ENCODE measurements at regions not wholly inside any gene's neighbourhood (a gene's known extent, or its start where the extent isn't known, plus 50 kb on each side); places are given as distances from the start of the nearest gene placed in this dataset.

- ChIA-PET CTCF (no interaction called here), POLR2A (no interaction called here)
- H3K4me1 Mint-ChIP-seq (ENCODE audit: low read depth) = no peaks in the 10 kb centered on the region
- DNase-seq = no peak
- H3K9me3 Mint-ChIP-seq = no peaks in the 10 kb centered on the region
- no peak overlapping the region for H3K27ac Mint-ChIP-seq
- no peak overlapping the region for H3K4me3 Mint-ChIP-seq
- no peak for ATAC-seq
- TF ChIP-seq CTCF (IDR thresholded peaks at IDR 0.05) = no peak
- no peaks in the 10 kb centered on the region for H3K36me3 Mint-ChIP-seq (ENCODE audit: low read depth)
- peaks cover 1% of the 10 kb centered on the region for H3K27me3 Mint-ChIP-seq
- intact Hi-C loops (cut with micrococcal nuclease) = no loop called here
These were observed 59.6 kb upstream of the ADGRA1 start for GRCh38 chr10:133028158-133028557.

DNA sequence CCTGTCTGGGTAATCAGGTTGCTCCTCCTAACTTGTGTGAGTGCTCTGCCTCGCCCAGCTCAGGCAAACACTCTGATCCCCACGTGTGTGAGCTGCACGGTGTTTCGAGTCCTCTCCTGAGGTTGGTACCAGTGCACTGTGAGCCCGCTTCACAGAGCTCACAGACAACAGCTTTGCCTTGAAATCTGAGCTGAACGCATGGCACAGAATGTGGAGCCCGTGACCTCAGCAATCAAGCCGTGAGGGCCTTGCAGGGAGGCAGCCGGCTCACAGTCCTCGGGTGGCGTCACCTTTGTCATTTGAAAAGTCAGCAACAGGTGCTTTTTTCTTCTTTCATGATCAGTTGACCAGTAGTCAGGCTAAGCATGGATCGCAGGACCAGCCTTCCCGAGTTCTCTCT, 60.2 kb upstream of the ADGRA1 start:
- Mint-ChIP-seq H3K4me1 (ENCODE audit: low read depth) (no peaks in the 10 kb centered on the region), H3K9me3 (no peaks in the 10 kb centered on the region), H3K27ac (no peak overlapping the region), H3K4me3 (no peak overlapping the region), H3K36me3 (ENCODE audit: low read depth) (no peaks in the 10 kb centered on the region), H3K27me3 (peaks cover 1% of the 10 kb centered on the region)
- CTCF ChIA-PET = no interaction called here
- ATAC-seq (no peak), DNase-seq (no peak)
- POLR2A ChIA-PET = no interaction called here
- intact Hi-C loops (cut with micrococcal nuclease) = no loop called here
- no peak for TF ChIP-seq CTCF (IDR thresholded peaks at IDR 0.05)

GRCh38 chr10:133026726-133027395, 60.9 kb upstream of the ADGRA1 start:
- H3K9me3 Mint-ChIP-seq = no peaks in the 10 kb centered on the region
- POLR2A ChIA-PET = no interaction called here
- H3K4me1 Mint-ChIP-seq (ENCODE audit: low read depth) = no peaks in the 10 kb centered on the region
- no peak overlapping the region for H3K4me3 Mint-ChIP-seq
- ATAC-seq (no peak), DNase-seq (no peak)
- CTCF ChIA-PET = no interaction called here
- intact Hi-C loops (cut with micrococcal nuclease) = no loop called here
- no peak for TF ChIP-seq CTCF (IDR thresholded peaks at IDR 0.05)
- H3K36me3 Mint-ChIP-seq (ENCODE audit: low read depth) = no peaks in the 10 kb centered on the region
- H3K27ac Mint-ChIP-seq = no peak overlapping the region
- H3K27me3 Mint-ChIP-seq = peaks cover 1% of the 10 kb centered on the region

DNA sequence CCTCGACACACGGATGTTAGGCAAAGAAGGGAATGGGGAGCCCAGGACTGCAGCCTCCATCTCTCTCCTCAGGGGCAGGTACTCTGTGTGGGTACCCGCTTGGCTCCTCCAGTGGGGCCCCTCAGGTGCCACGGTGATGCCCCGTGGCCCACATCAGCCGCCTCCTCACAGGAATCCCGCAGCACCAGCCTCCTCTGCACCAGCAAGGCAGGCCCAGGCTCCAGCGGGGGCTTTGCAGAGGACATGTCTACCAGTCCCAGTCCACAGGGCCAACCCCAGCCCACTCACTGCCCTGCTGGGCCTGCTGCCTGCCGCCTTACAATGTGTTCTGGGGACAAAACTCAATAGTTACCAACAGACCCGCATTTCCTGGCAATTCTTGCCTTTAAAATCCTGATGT, 61.6 kb upstream of the ADGRA1 start:
- no peak for ATAC-seq
- H3K4me3 Mint-ChIP-seq = no peak overlapping the region
- ChIA-PET CTCF (no interaction called here), POLR2A (no interaction called here)
- TF ChIP-seq CTCF (IDR thresholded peaks at IDR 0.05) = no peak
- no peaks in the 10 kb centered on the region for H3K4me1 Mint-ChIP-seq (ENCODE audit: low read depth)
- H3K36me3 Mint-ChIP-seq (ENCODE audit: low read depth) = no peaks in the 10 kb centered on the region
- no peak overlapping the region for H3K27ac Mint-ChIP-seq
- intact Hi-C loops (cut with micrococcal nuclease) = no loop called here
- DNase-seq = no peak
- peaks cover 1% of the 10 kb centered on the region for H3K27me3 Mint-ChIP-seq
- H3K9me3 Mint-ChIP-seq = no peaks in the 10 kb centered on the region

GRCh38 chr10:133025558-133026090, 62.1 kb upstream of the ADGRA1 start:
- ATAC-seq = no peak
- Mint-ChIP-seq H3K36me3 (ENCODE audit: low read depth) (no peaks in the 10 kb centered on the region), H3K27ac (no peak overlapping the region), H3K4me1 (ENCODE audit: low read depth) (no peaks in the 10 kb centered on the region), H3K4me3 (no peak overlapping the region), H3K9me3 (no peaks in the 10 kb centered on the region), H3K27me3 (peaks cover 1% of the 10 kb centered on the region)
- ChIA-PET POLR2A (no interaction called here), CTCF (no interaction called here)
- TF ChIP-seq CTCF (IDR thresholded peaks at IDR 0.05) = no peak
- intact Hi-C loops (cut with micrococcal nuclease) = no loop called here
- DNase-seq = no peak
